Esophagus muscularis mucosa (tissue), 4 donors: ENCODE measurements at regions not wholly inside any gene's neighbourhood (a gene's known extent, or its start where the extent isn't known, plus 50 kb on each side); places are given as distances from the start of the nearest gene placed in this dataset.

Experiments
- DNase-seq: peaks from one replicate; pipeline ENCODE4 v3.0.0-alpha.2; 2017; ENCODE audit errors: extremely low spot score
- H3K27ac ChIP-seq, 4 donors: fragments of 200-600 bp; sonication (generic); replicated peaks in 1 of 4; 1 replicate in 3 of 4; 2 replicates in 1 of 4; pipeline ENCODE4 v1.5.1; 2016 to 2019; ENCODE audit warnings: mild to moderate bottlenecking in 1 of 4
- H3K27me3 ChIP-seq, 4 donors: fragments of 200-600 bp; sonication (generic); one replicate each; pipeline versions ENCODE4 v1.5.1 to v1.6.0; 2016 to 2019
- H3K36me3 ChIP-seq, 4 donors: fragments of 200-600 bp; sonication (generic); one replicate each; pipeline ENCODE4 v1.5.1; 2016 to 2019
- H3K4me1 ChIP-seq, 4 donors: fragments of 200-600 bp; sonication (generic); one replicate each; pipeline ENCODE4 v1.5.1; 2016 to 2019
- H3K4me3 ChIP-seq, 4 donors: fragments of 200-600 bp; sonication (generic); 1 replicate in 2 of 4; 2 replicates in 2 of 4; pipeline ENCODE4 v1.5.1; 2016 to 2019; ENCODE audit warnings: mild to moderate bottlenecking in 4 of 4, moderate library complexity in 1 of 4
- H3K9me3 ChIP-seq, 4 donors: fragments of 200-600 bp; sonication (generic); 1 replicate in 3 of 4; 2 replicates in 1 of 4; pipeline ENCODE4 v1.5.1; 2016 to 2019
- EP300 ChIP-seq: sonication (generic); formaldehyde crosslinking; IDR thresholded peaks from one replicate; pipeline ENCODE4 v1.6.1; 2017; ENCODE audit warnings: antibody characterized with exemption
- POLR2A ChIP-seq: fragments of 450-650 bp; IDR thresholded peaks from one replicate; pipeline ENCODE4 v1.6.1; 2017; ENCODE audit warnings: antibody characterized with exemption, moderate library complexity, mild to moderate bottlenecking, low read depth
- POLR2AphosphoS5 ChIP-seq, 2 donors: sonication (generic); formaldehyde crosslinking; IDR thresholded peaks; one replicate each; pipeline ENCODE4 v1.6.1; 2017; ENCODE audit warnings: antibody characterized with exemption in 2 of 2
- WGBS: methylation state at CpG from one replicate; pipeline ENCODE4 v1.1.5; 2018; 5-methylcytosine and 5-hydroxymethylcytosine counted together
- intact Hi-C: fragments of 100-400 bp; cut with DNase I; formaldehyde crosslinking; loops from one replicate; pipeline ENCODE4 v1.15.1; 2023
- TF ChIP-seq, protein P1 (sequence below), 3 experiments: fragments of 200-600 bp in 2 of 3; fragments of 450-650 bp in 1 of 3; sonication (generic) in 2 of 3; IDR thresholded peaks; one replicate each; pipeline ENCODE4 v1.5.1; 2017 to 2019; ENCODE audit warnings: antibody characterized with exemption in 3 of 3, mild to moderate bottlenecking in 2 of 3, moderate library complexity in 1 of 3

DNA sequence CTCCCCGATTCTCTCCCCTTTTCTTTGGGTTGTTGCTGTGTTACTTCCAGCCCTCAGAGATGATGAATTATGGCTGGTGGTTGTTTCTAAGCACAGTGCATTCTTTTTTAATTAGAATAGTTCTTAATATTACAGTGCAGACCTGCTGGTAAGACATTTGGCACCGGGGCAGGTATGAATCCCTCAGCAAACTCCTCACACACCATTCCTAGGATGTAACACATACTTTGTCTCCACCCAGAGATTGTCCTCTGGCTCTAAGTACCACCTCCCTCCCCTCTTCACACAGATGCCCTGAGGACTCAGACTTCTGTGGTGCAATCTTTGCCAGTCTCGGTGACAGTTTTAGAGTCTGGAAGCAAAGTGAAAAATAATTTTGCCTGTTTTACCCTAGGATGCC lies 143.1 kb downstream of the HLX start:
- H3K4me1 ChIP-seq, result peaks cover 0 to 14% (median 5%) of the 10 kb centered on the region in 4 donors
- H3K27ac ChIP-seq, result no peak overlapping the region
- no peak overlapping the region for H3K4me3 ChIP-seq
- WGBS, result 69% methylated on average over 3 of the region's 3 CpGs
- no peak for DNase-seq
- no peaks in the 10 kb centered on the region for H3K27me3 ChIP-seq
- intact Hi-C loops, result no loop called here
- no peaks in the 10 kb centered on the region for H3K36me3 ChIP-seq
- TF ChIP-seq EP300, result no peak
- TF ChIP-seq POLR2A, result no peak
- no peak for TF ChIP-seq POLR2AphosphoS5 (IDR thresholded peaks at IDR 0.05)
- H3K9me3 ChIP-seq, result no peaks in the 10 kb centered on the region

DNA sequence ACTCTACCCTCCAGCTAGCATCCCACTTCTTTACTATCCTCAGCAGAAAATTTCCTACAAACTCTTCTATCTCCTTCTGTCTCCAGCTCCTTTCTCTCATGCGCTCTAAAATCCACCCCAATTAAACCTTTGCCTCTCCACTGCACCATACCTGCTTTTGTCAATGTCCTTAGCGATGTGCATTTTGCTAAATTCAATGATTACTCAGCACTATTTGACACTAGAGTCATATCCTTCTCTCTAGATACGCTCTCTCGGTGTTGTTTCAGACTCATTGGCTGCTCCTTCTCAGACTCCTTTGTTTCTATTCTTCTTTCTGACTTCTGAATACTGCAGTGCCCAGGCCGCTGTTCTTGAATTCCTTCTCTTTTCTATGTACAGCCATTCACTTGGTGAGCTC lies 144.2 kb downstream of the HLX start:
- intact Hi-C loops, result no loop called here
- H3K4me3 ChIP-seq, result no peak overlapping the region
- no peaks in the 10 kb centered on the region for H3K27me3 ChIP-seq
- TF ChIP-seq, protein P1, sequence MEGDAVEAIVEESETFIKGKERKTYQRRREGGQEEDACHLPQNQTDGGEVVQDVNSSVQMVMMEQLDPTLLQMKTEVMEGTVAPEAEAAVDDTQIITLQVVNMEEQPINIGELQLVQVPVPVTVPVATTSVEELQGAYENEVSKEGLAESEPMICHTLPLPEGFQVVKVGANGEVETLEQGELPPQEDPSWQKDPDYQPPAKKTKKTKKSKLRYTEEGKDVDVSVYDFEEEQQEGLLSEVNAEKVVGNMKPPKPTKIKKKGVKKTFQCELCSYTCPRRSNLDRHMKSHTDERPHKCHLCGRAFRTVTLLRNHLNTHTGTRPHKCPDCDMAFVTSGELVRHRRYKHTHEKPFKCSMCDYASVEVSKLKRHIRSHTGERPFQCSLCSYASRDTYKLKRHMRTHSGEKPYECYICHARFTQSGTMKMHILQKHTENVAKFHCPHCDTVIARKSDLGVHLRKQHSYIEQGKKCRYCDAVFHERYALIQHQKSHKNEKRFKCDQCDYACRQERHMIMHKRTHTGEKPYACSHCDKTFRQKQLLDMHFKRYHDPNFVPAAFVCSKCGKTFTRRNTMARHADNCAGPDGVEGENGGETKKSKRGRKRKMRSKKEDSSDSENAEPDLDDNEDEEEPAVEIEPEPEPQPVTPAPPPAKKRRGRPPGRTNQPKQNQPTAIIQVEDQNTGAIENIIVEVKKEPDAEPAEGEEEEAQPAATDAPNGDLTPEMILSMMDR (IDR thresholded peaks at IDR 0.05), result no peak
- TF ChIP-seq POLR2A, result no peak
- TF ChIP-seq EP300, result no peak
- TF ChIP-seq POLR2AphosphoS5 (IDR thresholded peaks at IDR 0.05), result no peak
- peaks cover 0 to 14% (median 5%) of the 10 kb centered on the region in 4 donors for H3K4me1 ChIP-seq
- no peaks in the 10 kb centered on the region for H3K36me3 ChIP-seq
- no peak overlapping the region for H3K27ac ChIP-seq
- WGBS, result 94% methylated on average over 5 of the region's 5 CpGs
- no peak for DNase-seq
- no peaks in the 10 kb centered on the region for H3K9me3 ChIP-seq

DNA sequence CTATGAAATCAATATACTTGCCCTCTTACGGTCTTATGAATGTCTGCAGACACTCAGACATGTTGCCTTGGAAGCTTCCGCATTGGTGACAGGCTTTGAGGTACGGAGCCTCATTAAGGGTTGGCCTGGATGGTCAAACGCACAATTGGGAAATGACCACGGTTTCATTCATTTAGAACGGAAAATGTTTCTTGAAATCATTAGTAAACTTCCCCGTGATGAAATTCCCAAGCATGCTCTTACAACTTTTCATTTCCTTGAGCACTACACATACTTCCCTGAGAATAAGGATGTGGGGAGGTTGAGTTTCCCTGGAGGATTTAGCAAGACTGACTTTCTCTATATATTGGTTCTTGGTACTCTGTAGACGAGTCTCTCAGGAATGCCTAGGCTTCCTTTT lies 146.3 kb downstream of the HLX start:
- no peak for TF ChIP-seq POLR2A
- TF ChIP-seq EP300, result no peak
- no peak for TF ChIP-seq POLR2AphosphoS5 (IDR thresholded peaks at IDR 0.05)
- TF ChIP-seq, protein P1 (IDR thresholded peaks at IDR 0.05), result no peak
- 86% methylated on average over 8 of the region's 8 CpGs for WGBS
- DNase-seq, result no peak
- Histone ChIP-seq H3K4me1 (peaks cover 0 to 31% (median 21%) of the 10 kb centered on the region in 4 donors), H3K36me3 (no peaks in the 10 kb centered on the region), H3K27ac (no peak overlapping the region), H3K4me3 (no peak overlapping the region), H3K9me3 (no peaks in the 10 kb centered on the region), H3K27me3 (no peaks in the 10 kb centered on the region)
- intact Hi-C loops, result no loop called here

DNA sequence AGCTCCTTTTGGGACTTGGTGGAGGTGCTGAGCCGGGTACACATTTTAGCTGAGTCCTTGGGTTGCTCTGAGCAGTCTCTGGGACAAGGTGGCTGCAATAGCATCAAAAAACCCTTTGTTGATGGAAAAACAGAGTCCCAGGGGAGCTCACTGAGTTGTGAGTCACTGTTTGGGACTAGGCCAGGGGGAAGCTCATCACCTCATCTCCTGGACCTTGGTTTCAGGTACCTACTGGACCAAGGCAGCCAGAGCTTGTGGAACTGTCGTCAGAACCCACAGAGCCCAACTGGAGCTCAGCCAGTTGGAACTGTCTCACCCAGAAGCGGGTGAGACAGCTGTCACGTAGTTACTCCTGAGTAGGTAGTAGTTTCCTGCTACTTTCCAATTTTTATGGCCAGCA lies 146.7 kb downstream of the HLX start:
- H3K4me1 ChIP-seq, result peaks cover 0 to 36% (median 26%) of the 10 kb centered on the region in 4 donors
- WGBS, result 96% methylated on average over 3 of the region's 4 CpGs

DNA sequence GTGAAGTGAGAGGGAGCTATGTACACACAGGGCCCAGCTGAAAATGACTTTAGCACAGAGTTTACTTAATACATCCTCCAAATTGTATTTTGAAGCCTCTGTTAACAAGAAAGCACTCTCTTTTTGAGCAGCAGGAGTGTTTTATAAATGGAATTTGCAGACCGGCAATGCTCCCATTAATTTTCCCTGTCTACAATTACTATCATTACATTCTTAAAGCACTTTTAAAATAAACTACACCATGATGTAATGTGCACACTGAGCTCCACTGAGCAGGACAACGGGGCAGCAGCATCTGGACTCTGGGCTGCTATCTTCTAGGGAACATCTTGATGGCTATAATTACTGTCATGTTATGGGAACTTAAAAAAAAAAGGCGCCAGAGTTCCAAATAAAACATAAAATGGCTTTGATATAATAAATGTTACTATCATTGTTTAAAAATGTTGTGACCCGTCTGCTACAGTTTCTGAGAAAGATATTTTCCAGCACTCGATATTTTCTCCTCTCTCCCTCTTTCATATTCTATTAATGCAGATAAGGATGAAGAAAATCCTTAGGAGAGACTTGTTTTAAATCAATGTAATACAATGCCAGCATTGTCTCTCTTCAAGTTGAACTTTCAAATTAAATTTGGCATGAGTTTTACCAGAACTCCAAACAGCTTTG lies 150.9 kb downstream of the HLX start:
- no peak for DNase-seq
- no peak overlapping the region for H3K4me3 ChIP-seq
- peak overlapping the region; percentile 5 to 36 (median 24) for H3K27ac ChIP-seq
- H3K4me1 ChIP-seq, result peaks cover 15 to 65% (median 51%) of the 10 kb centered on the region in 4 donors
- 35% methylated on average over 5 of the region's 5 CpGs for WGBS
- no peaks in the 10 kb centered on the region for H3K9me3 ChIP-seq
- no peaks in the 10 kb centered on the region for H3K27me3 ChIP-seq
- H3K36me3 ChIP-seq, result no peaks in the 10 kb centered on the region
- intact Hi-C loops, result loop anchor here (10.0 kb wide), 2 partner anchors 175 to 215 kb away; no protein-coding TSS in a partner anchor
- TF ChIP-seq POLR2AphosphoS5 (IDR thresholded peaks at IDR 0.05), result peak in 1 of 2 donors; percentile 16
- no peak for TF ChIP-seq EP300

More for the DNA sequence above, 146.7 kb downstream of the HLX start:
- DNase-seq, result no peak
- H3K4me3 ChIP-seq, result no peak overlapping the region
- H3K9me3 ChIP-seq, result no peaks in the 10 kb centered on the region
- intact Hi-C loops, result no loop called here
- TF ChIP-seq POLR2A (no peak), EP300 (no peak), POLR2AphosphoS5 (IDR thresholded peaks at IDR 0.05) (no peak)
- TF ChIP-seq, protein P1 (IDR thresholded peaks at IDR 0.05), result no peak
- H3K27ac ChIP-seq, result no peak overlapping the region
- H3K27me3 ChIP-seq, result no peaks in the 10 kb centered on the region
- H3K36me3 ChIP-seq, result no peaks in the 10 kb centered on the region
